ENCODE measurements at regions not wholly inside any gene's neighbourhood (a gene's known extent, or its start where the extent isn't known, plus 50 kb on each side); places are given as distances from the start of the nearest gene placed in this dataset.

- no peak for TF ChIP-seq POLR2A (IDR thresholded peaks at IDR 0.05; ENCODE audit: low read length)
- no peak for TF ChIP-seq GATA1 (IDR thresholded peaks at IDR 0.05; ENCODE audit: low read depth, low read length)
Measured at GRCh38 chr6:9399916-9400315, 964.6 kb upstream of the SLC35B3 start.
